GM23338 (cell line): ENCODE measurements at regions not wholly inside any gene's neighbourhood (a gene's known extent, or its start where the extent isn't known, plus 50 kb on each side); places are given as distances from the start of the nearest gene placed in this dataset.

Experiments
- ATAC-seq: fragments of 200-7000 bp; cut with Tn5 transposase; 3 replicates; pipeline ENCODE4 v1.9.1; 2020
- DNase-seq: peaks from one replicate; pipeline ENCODE4 v3.0.0-alpha.2; 2015; ENCODE audit warnings: low spot score
- H2AFZ ChIP-seq: fragments of 200-600 bp; sonication (generic); 2 replicates; pipeline ENCODE4 v1.8.0; 2016; ENCODE audit warnings: antibody characterized with exemption, mild to moderate bottlenecking, moderate library complexity
- H3F3A ChIP-seq: fragments of 200-600 bp; sonication (generic); replicated peaks from 2 replicates; pipeline ENCODE4 v1.8.0; 2017; ENCODE audit warnings: antibody characterized with exemption, mixed run types, low read depth
- H3K27ac ChIP-seq: fragments of 200-600 bp; sonication (generic); 2 replicates; pipeline ENCODE4 v1.6.1; 2016; ENCODE audit warnings: low read depth
- H3K27me3 ChIP-seq: fragments of 200-600 bp; sonication (generic); 2 replicates; pipeline ENCODE4 v1.8.0; 2016; ENCODE audit warnings: mild to moderate bottlenecking, mixed run types, moderate library complexity; ENCODE audit not compliant: insufficient read depth
- H3K36me3 ChIP-seq: fragments of 200-600 bp; sonication (generic); 2 replicates; pipeline ENCODE4 v1.8.0; 2016; ENCODE audit warnings: mild to moderate bottlenecking; ENCODE audit not compliant: insufficient read depth
- H3K4me1 ChIP-seq: fragments of 200-600 bp; sonication (generic); 2 replicates; pipeline ENCODE4 v1.8.0; 2016; ENCODE audit warnings: mild to moderate bottlenecking, moderate library complexity; ENCODE audit not compliant: insufficient read depth
- H3K4me2 ChIP-seq: fragments of 200-600 bp; sonication (generic); 2 replicates; pipeline ENCODE4 v1.7.1; 2017; ENCODE audit warnings: mixed run types
- H3K4me3 ChIP-seq: fragments of 200-600 bp; sonication (generic); 2 replicates; pipeline ENCODE4 v1.6.1; 2016; ENCODE audit warnings: mixed run types
- H3K79me2 ChIP-seq: fragments of 200-600 bp; sonication (generic); replicated peaks from 2 replicates; pipeline ENCODE4 v1.8.0; 2017; ENCODE audit warnings: mild to moderate bottlenecking; ENCODE audit not compliant: insufficient read depth
- H3K9me2 ChIP-seq: fragments of 200-600 bp; sonication (generic); 2 replicates; pipeline ENCODE4 v1.8.0; 2017; ENCODE audit not compliant: insufficient read depth
- H4K20me1 ChIP-seq: fragments of 200-600 bp; sonication (generic); replicated peaks from 2 replicates; pipeline ENCODE4 v1.8.0; 2017; ENCODE audit warnings: mild to moderate bottlenecking; ENCODE audit not compliant: insufficient read depth
- H3K27ac Mint-ChIP-seq: 2 replicates; pipeline ENCODE4 v1.8.0; 2020; ENCODE audit warnings: inconsistent platforms, mild to moderate bottlenecking, moderate library complexity, mixed read lengths
- H3K27me3 Mint-ChIP-seq: 3 replicates; pipeline ENCODE4 v1.8.0; 2022; ENCODE audit warnings: low read depth, mild to moderate bottlenecking, moderate library complexity, mixed read lengths, inconsistent platforms; ENCODE audit not compliant: insufficient read depth, poor library complexity
- H3K36me3 Mint-ChIP-seq: 3 replicates; pipeline ENCODE4 v1.8.0; 2021; ENCODE audit warnings: low read depth, mild to moderate bottlenecking, inconsistent platforms, moderate library complexity, mixed read lengths
- H3K4me1 Mint-ChIP-seq: 3 replicates; pipeline ENCODE4 v1.8.0; 2020; ENCODE audit warnings: mild to moderate bottlenecking, inconsistent platforms, mixed read lengths
- H3K4me3 Mint-ChIP-seq: 3 replicates; pipeline ENCODE4 v1.8.0; 2021; ENCODE audit warnings: moderate library complexity, mild to moderate bottlenecking, inconsistent platforms, mixed read lengths
- H3K9me3 Mint-ChIP-seq: 3 replicates; pipeline ENCODE4 v1.8.0; 2020; ENCODE audit warnings: moderate library complexity, mild to moderate bottlenecking, inconsistent platforms, mixed read lengths
- CREB1 ChIP-seq: fragments of 250-450 bp; sonication (Bioruptor Pico); IDR thresholded peaks from 2 replicates; pipeline ENCODE4 v1.5.0; 2020; ENCODE audit warnings: low read depth, mild to moderate bottlenecking, moderate library complexity
- EZH2 ChIP-seq: fragments of 200-600 bp; sonication (generic); IDR thresholded peaks from one replicate; pipeline ENCODE4 v1.8.0; 2017; ENCODE audit warnings: antibody characterized with exemption, mild to moderate bottlenecking, low read depth; ENCODE audit not compliant: unreplicated experiment
- EZH2phosphoT487 ChIP-seq: fragments of 200-600 bp; sonication (generic); IDR thresholded peaks from one replicate; pipeline ENCODE4 v1.8.1; 2018; ENCODE audit warnings: antibody characterized with exemption; ENCODE audit not compliant: unreplicated experiment
- JUNB ChIP-seq: IDR thresholded peaks from one replicate; pipeline ENCODE4 v1.6.1; 2016; ENCODE audit warnings: antibody characterized with exemption; ENCODE audit not compliant: unreplicated experiment
- NANOG ChIP-seq: IDR thresholded peaks from 2 replicates; pipeline ENCODE4 v1.6.1; 2016; ENCODE audit warnings: antibody characterized with exemption, borderline replicate concordance
- POLR2AphosphoS5 ChIP-seq: IDR thresholded peaks from 2 replicates; pipeline ENCODE4 v1.6.1; 2016; ENCODE audit warnings: antibody characterized with exemption, low read depth
- STAT1 ChIP-seq: IDR thresholded peaks from one replicate; pipeline ENCODE4 v1.6.1; 2016; ENCODE audit warnings: antibody characterized with exemption; ENCODE audit not compliant: unreplicated experiment
- ZNF114 ChIP-seq: fragments of 250-450 bp; sonication (Bioruptor Pico); IDR thresholded peaks from 2 replicates; pipeline ENCODE4 v1.5.0; 2020; ENCODE audit warnings: mild to moderate bottlenecking, moderate library complexity
- ZNF331 ChIP-seq: fragments of 250-450 bp; sonication (Bioruptor Pico); IDR thresholded peaks from 2 replicates; pipeline ENCODE4 v1.5.0; 2020; ENCODE audit warnings: low read depth, mild to moderate bottlenecking, moderate library complexity
- TF ChIP-seq, protein P1 (sequence below): IDR thresholded peaks from one replicate; pipeline ENCODE4 v1.6.1; 2018; ENCODE audit warnings: antibody characterized with exemption; ENCODE audit not compliant: unreplicated experiment
- TF ChIP-seq, protein P2 (sequence below): IDR thresholded peaks from 2 replicates; pipeline ENCODE4 v1.6.1; 2016; ENCODE audit warnings: antibody characterized with exemption
- TF ChIP-seq, protein P3 (sequence below), 2 experiments: fragments of 200-600 bp in 1 of 2; sonication (generic) in 1 of 2; conservative IDR thresholded peaks; 2 replicates each; pipeline versions ENCODE4 v1.5.1 to v1.6.1; 2016 to 2017; ENCODE audit warnings: antibody characterized with exemption in 2 of 2, low read depth in 2 of 2, mild to moderate bottlenecking in 2 of 2, moderate library complexity in 1 of 2

DNA sequence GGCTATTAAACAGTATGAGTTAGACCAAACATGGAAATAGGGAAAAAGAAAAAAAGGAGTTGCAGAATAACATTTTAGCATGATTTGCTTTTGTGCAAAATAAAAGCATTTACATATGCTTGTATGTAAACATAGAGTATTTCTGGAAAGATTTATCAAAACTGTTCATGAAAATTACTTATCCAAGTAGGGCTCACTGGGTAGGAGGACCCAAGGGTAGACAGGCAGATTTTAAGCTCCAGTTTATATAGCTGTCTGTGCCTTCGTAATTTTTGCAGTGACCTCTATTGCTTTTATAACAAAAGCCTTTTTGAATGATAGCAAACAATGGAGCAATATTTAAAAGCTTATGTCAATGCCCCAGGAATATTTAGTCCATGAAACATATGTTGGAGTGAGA, 228.8 kb upstream of the IRF2BP2 start (continued):
- TF ChIP-seq, protein P1, sequence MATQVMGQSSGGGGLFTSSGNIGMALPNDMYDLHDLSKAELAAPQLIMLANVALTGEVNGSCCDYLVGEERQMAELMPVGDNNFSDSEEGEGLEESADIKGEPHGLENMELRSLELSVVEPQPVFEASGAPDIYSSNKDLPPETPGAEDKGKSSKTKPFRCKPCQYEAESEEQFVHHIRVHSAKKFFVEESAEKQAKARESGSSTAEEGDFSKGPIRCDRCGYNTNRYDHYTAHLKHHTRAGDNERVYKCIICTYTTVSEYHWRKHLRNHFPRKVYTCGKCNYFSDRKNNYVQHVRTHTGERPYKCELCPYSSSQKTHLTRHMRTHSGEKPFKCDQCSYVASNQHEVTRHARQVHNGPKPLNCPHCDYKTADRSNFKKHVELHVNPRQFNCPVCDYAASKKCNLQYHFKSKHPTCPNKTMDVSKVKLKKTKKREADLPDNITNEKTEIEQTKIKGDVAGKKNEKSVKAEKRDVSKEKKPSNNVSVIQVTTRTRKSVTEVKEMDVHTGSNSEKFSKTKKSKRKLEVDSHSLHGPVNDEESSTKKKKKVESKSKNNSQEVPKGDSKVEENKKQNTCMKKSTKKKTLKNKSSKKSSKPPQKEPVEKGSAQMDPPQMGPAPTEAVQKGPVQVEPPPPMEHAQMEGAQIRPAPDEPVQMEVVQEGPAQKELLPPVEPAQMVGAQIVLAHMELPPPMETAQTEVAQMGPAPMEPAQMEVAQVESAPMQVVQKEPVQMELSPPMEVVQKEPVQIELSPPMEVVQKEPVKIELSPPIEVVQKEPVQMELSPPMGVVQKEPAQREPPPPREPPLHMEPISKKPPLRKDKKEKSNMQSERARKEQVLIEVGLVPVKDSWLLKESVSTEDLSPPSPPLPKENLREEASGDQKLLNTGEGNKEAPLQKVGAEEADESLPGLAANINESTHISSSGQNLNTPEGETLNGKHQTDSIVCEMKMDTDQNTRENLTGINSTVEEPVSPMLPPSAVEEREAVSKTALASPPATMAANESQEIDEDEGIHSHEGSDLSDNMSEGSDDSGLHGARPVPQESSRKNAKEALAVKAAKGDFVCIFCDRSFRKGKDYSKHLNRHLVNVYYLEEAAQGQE: no peak
- TF ChIP-seq CREB1 (CRISPR knock-in tag): no peak
- no peak for TF ChIP-seq EZH2
- TF ChIP-seq, protein P2, sequence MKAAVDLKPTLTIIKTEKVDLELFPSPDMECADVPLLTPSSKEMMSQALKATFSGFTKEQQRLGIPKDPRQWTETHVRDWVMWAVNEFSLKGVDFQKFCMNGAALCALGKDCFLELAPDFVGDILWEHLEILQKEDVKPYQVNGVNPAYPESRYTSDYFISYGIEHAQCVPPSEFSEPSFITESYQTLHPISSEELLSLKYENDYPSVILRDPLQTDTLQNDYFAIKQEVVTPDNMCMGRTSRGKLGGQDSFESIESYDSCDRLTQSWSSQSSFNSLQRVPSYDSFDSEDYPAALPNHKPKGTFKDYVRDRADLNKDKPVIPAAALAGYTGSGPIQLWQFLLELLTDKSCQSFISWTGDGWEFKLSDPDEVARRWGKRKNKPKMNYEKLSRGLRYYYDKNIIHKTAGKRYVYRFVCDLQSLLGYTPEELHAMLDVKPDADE: no peak
- TF ChIP-seq NANOG: no peak
- no peak for TF ChIP-seq ZNF114 (CRISPR knock-in tag)
- no peak for TF ChIP-seq POLR2AphosphoS5

DNA sequence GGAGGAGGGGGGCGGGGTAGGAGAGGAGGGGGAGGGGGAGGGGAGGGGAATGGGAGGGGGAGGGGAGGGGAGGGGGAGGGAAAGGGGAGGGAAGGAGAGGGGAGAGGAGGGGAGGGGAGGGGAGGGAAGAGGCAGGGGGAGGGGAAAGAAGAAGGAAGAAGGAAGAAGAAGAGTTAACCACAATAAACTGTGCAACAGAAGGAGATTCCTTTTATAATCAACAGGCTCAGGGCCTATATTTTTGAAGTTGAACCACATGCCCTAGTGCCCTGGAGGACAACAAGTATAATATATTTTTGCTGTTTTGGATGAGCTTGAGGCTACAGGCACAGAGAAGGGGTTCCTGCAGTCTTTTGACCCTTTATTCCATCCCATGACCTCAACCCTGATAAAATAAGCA, 228.2 kb upstream of the IRF2BP2 start:
- H3K9me2 ChIP-seq: peaks cover 7% of the 10 kb centered on the region; the same call in 1 of the 2 replicates
- H3K4me3 Mint-ChIP-seq: no peak overlapping the region
- H3K27me3 ChIP-seq: no peaks in the 10 kb centered on the region
- TF ChIP-seq, protein P3, sequence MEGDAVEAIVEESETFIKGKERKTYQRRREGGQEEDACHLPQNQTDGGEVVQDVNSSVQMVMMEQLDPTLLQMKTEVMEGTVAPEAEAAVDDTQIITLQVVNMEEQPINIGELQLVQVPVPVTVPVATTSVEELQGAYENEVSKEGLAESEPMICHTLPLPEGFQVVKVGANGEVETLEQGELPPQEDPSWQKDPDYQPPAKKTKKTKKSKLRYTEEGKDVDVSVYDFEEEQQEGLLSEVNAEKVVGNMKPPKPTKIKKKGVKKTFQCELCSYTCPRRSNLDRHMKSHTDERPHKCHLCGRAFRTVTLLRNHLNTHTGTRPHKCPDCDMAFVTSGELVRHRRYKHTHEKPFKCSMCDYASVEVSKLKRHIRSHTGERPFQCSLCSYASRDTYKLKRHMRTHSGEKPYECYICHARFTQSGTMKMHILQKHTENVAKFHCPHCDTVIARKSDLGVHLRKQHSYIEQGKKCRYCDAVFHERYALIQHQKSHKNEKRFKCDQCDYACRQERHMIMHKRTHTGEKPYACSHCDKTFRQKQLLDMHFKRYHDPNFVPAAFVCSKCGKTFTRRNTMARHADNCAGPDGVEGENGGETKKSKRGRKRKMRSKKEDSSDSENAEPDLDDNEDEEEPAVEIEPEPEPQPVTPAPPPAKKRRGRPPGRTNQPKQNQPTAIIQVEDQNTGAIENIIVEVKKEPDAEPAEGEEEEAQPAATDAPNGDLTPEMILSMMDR (conservative IDR thresholded peaks at IDR 0.05; ENCODE audit: low read depth in 2 of 2): no peak
- no peak for TF ChIP-seq EZH2
- TF ChIP-seq JUNB: no peak
- no peak for TF ChIP-seq STAT1
- no peak for TF ChIP-seq CREB1 (CRISPR knock-in tag)
- no peak for TF ChIP-seq EZH2phosphoT487
- TF ChIP-seq, protein P1: no peak
- TF ChIP-seq NANOG: no peak
- no peak for TF ChIP-seq ZNF331 (CRISPR knock-in tag)

More for the DNA sequence above, 228.2 kb upstream of the IRF2BP2 start:
- no peak overlapping the region for H3K4me3 ChIP-seq
- no peak for DNase-seq
- H3K79me2 ChIP-seq: no peaks in the 10 kb centered on the region
- Mint-ChIP-seq H3K27me3 (peaks cover 8% of the 10 kb centered on the region), H3K36me3 (peaks cover 7% of the 10 kb centered on the region; the same call in 1 of the 3 replicates), H3K9me3 (peaks cover 14% of the 10 kb centered on the region; the same call in 2 of the 3 replicates), H3K4me1 (peaks cover under 1% of the 10 kb centered on the region; the same call in 1 of the 3 replicates), H3K27ac (no peak overlapping the region)
- no peaks in the 10 kb centered on the region for H4K20me1 ChIP-seq
- no peak overlapping the region for H2AFZ ChIP-seq
- no peak overlapping the region for H3K4me2 ChIP-seq
- no peak for ATAC-seq
- H3K4me1 ChIP-seq: no peaks in the 10 kb centered on the region
- no peak overlapping the region for H3K27ac ChIP-seq
- H3K36me3 ChIP-seq: no peaks in the 10 kb centered on the region
- H3F3A ChIP-seq: no peaks in the 10 kb centered on the region
